Ishikawa (cell line): ENCODE measurements at regions not wholly inside any gene's neighbourhood (a gene's known extent, or its start where the extent isn't known, plus 50 kb on each side); places are given as distances from the start of the nearest gene placed in this dataset.

ENCODE experiments used
- CEBPB ChIP-seq: IDR thresholded peaks from 2 replicates; pipeline ENCODE4 v1.6.1; 2012
- CREB1 ChIP-seq: IDR thresholded peaks from 2 replicates; pipeline ENCODE4 v1.6.1; 2012; ENCODE audit warnings: low read depth
- EGR1 ChIP-seq: IDR thresholded peaks from 2 replicates; pipeline ENCODE4 v1.6.1; 2012
- MAX ChIP-seq: IDR thresholded peaks from 2 replicates; pipeline ENCODE4 v1.6.1; 2012
- TCF12 ChIP-seq: IDR thresholded peaks from 2 replicates; pipeline ENCODE4 v1.6.1; 2012; ENCODE audit warnings: low read depth
- TF ChIP-seq, protein P1 (sequence below): IDR thresholded peaks from 2 replicates; pipeline ENCODE4 v1.6.1; 2012; ENCODE audit warnings: low read depth, mild to moderate bottlenecking
- TF ChIP-seq, protein P2 (sequence below): IDR thresholded peaks from 2 replicates; pipeline ENCODE4 v1.6.1; 2012

GRCh38 chr2:217057773-217058172 lies 197.9 kb upstream of the TNP1 start:
- TF ChIP-seq EGR1, result no peak
- no peak for TF ChIP-seq CREB1
- no peak for TF ChIP-seq MAX
- no peak for TF ChIP-seq TCF12
- TF ChIP-seq, protein P1, sequence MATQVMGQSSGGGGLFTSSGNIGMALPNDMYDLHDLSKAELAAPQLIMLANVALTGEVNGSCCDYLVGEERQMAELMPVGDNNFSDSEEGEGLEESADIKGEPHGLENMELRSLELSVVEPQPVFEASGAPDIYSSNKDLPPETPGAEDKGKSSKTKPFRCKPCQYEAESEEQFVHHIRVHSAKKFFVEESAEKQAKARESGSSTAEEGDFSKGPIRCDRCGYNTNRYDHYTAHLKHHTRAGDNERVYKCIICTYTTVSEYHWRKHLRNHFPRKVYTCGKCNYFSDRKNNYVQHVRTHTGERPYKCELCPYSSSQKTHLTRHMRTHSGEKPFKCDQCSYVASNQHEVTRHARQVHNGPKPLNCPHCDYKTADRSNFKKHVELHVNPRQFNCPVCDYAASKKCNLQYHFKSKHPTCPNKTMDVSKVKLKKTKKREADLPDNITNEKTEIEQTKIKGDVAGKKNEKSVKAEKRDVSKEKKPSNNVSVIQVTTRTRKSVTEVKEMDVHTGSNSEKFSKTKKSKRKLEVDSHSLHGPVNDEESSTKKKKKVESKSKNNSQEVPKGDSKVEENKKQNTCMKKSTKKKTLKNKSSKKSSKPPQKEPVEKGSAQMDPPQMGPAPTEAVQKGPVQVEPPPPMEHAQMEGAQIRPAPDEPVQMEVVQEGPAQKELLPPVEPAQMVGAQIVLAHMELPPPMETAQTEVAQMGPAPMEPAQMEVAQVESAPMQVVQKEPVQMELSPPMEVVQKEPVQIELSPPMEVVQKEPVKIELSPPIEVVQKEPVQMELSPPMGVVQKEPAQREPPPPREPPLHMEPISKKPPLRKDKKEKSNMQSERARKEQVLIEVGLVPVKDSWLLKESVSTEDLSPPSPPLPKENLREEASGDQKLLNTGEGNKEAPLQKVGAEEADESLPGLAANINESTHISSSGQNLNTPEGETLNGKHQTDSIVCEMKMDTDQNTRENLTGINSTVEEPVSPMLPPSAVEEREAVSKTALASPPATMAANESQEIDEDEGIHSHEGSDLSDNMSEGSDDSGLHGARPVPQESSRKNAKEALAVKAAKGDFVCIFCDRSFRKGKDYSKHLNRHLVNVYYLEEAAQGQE, result no peak
- TF ChIP-seq CEBPB, result no peak
- TF ChIP-seq, protein P2, sequence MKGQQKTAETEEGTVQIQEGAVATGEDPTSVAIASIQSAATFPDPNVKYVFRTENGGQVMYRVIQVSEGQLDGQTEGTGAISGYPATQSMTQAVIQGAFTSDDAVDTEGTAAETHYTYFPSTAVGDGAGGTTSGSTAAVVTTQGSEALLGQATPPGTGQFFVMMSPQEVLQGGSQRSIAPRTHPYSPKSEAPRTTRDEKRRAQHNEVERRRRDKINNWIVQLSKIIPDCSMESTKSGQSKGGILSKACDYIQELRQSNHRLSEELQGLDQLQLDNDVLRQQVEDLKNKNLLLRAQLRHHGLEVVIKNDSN, result no peak
